ENCODE measurements at regions not wholly inside any gene's neighbourhood (a gene's known extent, or its start where the extent isn't known, plus 50 kb on each side); places are given as distances from the start of the nearest gene placed in this dataset.
"Not testable (repeated sequence)": the region's sequence is repeated elsewhere in the genome, so short reads cannot be mapped to it uniquely, and the experiment has no call there.

DNA sequence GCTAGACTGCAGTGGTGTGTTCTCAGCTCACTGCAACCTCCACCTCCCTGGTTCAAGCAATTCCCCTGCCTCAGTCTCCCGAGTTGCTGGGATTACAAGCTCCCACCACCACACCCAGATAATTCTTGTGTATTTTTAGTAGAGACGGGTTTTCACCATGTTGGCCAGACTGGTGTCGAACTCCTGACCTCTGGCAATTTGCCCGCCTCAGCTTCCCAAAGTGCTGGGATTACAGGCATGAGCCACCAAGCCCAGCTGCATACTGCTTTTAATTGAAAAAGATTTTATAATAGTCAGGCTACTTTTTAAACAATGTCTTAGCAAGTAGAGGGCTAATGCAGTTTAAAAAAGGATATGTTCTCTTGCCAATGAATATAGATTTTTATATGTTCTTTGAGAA lies 668.9 kb downstream of the SLC6A15 start:
- DNase-seq (ENCODE audit: low read depth) = no peak

DNA sequence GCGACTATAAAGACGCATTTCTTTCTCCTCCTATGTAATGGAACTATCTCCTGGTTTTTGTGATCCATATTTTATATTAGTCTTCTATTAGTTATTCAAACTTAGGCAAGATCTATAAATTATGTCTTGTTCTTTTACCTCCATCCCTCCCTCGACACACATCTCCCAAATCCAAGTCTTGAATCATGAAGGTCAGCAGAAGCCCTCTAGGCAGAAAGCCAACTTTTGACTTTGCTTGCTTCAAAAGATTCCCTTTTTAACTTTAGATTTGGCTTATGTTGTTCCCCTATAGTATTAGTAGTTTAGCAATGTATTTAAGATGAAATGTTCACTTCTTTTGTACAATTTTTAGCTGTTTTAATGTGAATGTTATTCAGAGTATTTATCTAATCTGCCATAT lies 689.8 kb downstream of the SLC6A15 start:
- DNase-seq (ENCODE audit: low read depth) = no peak

DNA sequence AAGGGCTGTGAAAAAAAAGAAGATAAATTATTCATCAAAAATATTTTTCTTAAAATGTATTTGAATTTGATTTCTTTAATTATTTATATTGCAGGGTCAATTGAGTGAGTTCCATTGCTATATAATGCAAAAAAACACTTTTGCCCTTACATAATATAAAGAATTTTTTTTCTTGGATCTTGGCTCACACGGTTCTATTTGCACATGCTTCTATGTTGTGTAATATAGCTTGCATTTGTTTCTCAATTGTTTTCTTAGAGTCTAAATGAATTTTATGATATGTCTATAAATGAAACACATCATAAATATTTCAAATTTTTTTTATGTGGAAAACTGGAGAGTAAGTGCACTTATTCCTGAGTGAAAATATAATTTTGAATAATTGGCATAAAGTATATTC lies 694.2 kb downstream of the SLC6A15 start:
- no peak for DNase-seq (ENCODE audit: low read depth)

DNA sequence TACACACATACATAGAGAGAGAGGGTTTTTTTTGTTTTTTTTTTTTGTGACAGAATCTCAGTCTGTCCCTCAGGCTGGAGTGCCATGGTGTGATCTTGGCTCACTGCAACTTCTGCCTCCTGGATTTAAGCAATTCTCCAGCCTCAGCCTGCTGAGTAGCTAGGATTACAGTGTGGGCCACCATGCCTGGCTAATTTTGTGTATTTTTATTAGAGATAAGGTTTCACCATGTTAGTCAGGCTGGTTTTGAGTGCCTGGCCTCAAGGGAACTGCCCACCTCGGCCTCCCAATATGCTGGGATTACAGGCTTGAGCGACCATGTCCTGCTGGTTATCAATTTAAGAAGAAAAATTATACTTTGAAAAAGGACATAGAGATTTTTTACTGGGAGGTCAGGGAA lies 710.6 kb downstream of the SLC6A15 start:
- no peak for DNase-seq (ENCODE audit: low read depth)

DNA sequence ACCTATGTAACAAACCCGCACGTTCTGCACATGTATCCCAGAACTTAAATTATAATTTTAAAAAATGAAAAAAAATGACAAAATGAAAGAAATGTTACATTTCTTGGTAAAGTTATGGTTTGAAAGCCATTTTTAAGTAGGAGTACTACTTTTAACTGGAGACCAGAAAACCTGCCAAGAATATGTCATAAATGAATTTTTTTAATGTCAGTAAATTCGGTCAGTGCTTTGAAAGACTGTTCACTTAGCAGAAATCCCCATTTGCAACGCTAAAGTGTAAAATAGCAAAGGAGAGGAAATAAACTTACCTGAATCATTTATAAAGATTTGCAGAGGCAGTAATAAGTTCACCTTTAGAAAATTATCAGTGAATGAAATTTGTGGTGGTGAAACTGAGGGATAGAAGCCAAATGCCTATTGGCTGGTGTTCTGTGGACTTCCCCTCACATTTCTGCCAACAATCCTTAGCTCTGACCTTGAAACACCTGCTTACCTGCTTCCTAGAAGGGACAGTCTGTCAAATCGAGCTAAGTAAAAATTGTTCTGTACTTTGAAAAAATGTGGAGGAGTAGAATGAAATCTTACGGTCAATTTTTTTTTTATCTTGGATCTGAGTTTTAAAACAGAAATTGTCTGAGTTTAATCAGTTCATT lies 714.2 kb downstream of the SLC6A15 start:
- DNase-seq (ENCODE audit: low read depth) = no peak

DNA sequence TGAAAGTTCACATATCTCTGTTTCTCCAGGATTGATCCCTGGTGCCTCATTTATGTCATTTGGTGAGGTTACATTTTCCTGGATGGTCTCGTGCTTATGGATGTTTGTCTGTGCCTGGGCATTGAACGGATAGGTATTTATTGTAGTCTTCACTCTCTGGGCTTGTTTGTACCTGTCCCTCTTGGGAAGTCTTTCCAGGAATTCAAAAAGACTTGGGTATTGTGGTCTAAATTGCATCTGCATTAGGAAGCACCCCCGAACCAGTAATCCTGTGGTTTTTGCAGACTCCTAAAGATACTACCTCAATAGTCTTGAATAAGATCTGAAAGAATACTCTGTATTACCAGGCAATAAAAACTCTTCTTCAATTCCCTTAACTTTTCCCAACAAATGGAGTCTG lies 720.8 kb downstream of the SLC6A15 start:
- no peak for DNase-seq (ENCODE audit: low read depth)

DNA sequence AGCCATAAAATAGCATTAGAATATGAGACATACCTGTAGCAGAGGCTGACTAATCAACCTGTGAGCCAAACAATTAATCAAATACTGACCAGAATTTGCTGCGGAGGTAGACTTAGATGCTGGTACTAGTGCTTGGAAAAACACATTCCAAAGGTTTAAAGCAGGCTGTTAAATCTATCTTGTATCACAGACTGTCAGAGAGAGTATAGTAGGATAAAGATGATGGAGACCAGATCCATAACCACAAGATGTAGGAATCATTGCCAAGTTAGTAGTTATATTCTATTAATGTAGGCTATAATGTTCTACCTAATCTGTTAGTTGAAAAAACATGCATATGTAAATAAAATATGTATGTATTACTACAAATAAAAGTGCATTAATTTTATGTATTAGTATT lies 726.2 kb downstream of the SLC6A15 start:
- DNase-seq (ENCODE audit: low read depth) = no peak

DNA sequence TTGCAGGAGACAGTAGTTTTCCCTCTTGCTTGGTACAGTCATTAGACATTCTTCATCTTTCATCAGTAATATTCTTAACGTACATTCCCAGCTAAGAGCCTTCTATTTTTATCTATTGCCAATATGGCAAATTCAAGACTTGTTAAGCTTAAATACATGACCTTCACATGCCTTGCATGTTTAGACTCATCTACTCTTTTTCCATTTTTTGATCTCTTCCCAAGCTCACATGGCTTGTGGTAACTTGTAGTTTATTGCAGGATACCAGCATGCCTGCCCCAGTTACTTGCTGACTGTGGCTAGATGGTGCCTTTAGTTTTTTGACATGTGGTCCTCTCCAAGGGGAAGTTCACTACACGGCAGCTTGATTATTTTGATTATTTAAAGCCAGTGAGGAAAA lies 729.0 kb downstream of the SLC6A15 start:
- no peak for DNase-seq (ENCODE audit: low read depth)

DNA sequence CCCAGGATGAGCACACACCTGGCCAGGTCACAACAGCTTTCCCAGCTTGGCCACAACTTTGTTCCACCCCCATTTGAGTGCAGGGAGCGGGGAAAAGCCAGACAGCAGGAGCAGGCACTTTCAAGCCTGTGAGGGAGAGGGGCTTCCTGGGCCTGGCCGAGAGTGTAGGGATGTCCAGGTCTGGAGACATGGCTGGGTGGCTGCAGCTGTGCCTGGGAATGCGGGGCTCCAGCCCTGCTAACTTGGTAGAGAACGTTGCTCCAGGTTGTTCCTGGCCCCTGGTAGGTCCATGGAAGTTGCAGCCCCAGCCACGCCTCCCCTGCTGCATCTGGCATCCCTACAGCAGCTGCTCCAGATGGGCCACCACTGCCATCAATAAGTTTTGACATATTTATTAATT lies 738.5 kb downstream of the SLC6A15 start:
- no peak for DNase-seq (ENCODE audit: low read depth)

DNA sequence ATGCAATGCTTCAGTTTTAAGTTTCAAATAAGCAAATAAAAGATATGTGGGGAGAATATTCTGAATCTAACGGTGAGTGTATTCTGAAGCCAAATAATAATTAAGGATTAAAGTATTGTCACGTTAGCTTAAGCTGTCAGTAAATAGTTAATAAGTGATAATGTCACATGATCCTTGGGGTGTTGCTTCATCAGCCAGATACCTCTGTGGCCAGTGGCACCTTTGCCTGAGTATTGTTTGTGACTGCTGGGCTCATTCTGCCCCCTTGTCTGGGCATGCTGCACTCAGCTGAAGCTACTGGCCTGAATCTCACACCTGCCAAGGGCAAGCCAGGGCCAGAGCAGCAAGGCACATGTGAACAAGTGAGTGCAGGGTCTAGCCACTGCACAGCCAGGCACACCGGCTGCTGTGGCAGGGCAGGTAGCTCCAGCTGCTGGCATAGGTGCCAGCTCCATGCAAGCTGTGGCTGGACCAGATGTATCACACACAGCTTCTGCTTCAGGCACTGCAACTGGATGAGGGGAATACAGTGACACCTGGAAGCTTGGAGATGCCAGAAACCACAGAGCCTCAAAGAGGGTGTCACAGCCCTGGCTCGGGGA lies 739.7 kb downstream of the SLC6A15 start:
- no peak for DNase-seq (ENCODE audit: low read depth)

DNA sequence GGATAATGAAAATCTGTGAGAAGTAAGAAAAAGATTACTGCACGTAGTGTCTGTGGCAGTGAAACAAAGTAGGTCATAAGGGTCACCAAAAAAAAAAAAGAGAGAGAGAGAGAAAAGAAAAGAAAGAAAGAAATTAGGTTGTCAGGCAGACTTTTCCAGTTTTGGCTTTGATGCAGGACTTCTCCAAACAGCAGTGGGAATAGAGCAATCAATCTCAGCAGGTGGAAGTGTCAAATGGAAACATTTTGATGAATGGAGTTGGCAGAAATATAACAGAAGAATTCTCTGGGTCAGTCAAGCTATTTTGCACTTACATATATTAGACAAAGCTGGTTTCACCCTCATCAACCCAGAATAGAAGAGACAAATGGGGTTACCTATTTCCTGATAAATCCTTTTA lies 745.8 kb downstream of the SLC6A15 start:
- DNase-seq (ENCODE audit: low read depth) = no peak

DNA sequence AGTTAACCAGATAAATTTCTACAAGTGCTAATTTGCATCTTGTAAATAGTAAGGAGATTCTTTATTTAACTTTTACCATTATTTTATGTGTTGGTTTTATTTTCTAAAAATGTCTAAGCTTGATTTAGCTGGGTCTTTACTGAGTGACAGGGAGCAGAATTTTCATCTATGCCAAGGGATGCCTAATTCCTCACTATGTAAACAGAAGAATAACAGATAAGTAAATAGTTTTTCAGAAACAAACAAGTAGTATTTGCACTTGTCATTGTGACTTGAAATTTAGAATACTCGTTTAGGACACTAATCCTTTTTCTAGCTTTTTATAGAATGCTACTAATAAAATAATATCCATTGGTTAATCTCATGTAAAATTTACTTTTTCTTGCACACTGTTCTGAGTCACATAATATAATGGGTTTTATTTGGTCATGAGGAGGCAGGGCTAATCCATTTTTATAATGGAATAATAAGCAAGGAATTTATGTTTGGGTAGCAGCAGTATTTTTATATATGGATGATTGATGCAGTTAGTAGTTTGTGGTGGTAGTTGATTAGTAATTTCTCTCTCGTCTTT lies 746.5 kb downstream of the SLC6A15 start:
- no peak for DNase-seq (ENCODE audit: low read depth)

DNA sequence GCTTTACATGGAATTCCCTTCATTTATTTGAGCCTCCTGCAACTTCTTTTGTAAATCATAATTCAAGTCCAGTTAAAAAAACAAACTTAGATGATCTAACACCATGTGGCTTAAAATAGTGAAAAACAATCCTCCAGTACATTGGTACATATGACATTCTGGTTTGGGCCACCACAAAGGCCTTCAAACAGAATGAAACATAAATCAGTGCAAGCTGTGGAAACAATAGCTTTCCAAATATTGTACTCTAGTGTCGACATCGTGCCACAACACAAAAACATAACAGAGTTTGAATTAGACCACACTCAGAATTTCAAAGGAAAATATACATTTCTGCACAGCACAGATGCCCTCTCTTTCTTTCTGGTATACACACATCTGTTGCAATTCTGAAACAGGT lies 751.3 kb downstream of the SLC6A15 start:
- no peak for DNase-seq (ENCODE audit: low read depth)

DNA sequence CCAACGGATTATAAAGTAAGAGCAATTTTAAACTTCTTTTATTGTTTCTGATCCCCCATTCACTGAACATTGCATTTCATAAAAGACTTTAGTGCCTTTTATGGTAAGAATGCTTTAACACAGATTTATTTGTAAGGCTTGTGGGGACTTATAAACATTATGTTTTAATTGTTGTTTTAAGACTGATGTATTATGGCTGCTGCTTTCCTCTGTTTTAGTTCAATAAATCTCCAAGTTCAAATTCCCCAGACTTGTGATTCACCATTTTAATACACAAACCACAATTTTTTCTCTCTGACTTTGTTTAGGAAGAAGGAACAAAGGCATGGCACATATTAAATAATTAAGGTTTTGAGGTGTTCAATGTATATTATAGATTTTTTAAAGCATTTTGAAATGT lies 753.3 kb downstream of the SLC6A15 start:
- no peak for DNase-seq (ENCODE audit: low read depth)

DNA sequence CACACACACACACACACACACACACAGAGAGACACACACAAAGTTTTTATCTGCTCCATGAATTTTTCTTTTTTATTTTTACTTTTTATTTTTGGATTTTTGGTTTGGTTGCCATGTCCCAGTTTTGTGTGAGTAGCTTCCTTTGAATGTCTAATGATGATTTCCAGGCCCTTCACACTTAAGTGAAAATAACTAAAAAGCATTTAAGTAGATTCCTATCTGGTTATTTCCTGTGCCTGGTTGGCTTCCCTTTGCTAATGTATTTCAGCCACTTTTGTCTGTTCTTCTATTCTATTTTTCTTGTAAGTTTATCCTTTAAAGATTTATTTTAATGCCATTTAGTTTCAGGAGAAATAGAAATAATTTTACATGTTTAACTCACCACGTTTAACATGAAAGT lies 755.4 kb downstream of the SLC6A15 start:
- DNase-seq (ENCODE audit: low read depth) = no peak

DNA sequence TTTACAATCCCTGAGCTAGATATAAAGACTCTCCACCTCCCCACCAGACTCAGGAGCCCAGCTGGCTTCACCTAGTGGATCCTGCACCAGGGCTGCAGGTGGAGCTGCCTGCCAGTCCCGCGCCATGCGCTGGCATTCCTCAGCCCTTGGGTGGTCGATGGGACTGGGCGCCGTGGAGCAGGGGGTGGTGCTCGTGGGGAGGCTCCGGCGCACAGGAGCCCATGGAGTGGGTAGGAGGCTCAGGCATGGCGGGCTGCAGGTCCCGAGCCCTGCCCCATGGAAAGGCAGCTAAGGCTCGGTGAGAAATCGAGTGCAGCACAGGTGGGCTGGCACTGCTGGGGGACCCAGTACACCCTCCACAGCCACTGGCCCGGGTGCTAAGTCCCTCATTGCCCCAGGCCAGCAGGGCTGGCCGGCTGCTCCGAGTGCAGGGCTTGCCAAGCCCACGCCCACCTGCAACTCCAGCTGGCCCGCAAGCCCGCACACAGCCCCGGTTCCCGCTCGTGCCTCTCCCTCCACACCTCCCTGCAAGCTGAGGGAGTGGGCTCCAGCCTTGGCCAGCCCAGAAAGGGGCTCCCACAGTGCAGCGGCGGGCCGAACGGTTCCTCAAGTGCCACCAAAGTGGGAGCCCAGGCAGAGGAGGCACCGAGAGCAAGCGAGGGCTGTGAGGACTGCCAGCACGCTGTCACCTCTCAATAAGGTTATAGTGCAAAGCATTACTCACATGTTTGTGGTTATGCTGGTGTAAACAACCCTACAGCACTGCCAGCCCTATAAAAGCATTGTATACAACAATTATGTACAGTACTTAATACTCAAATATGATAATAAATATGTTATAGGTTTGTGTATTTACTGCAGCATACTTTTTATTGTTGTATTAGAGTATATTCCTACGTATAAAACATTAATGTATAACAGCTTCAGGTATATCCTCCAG lies 757.3 kb downstream of the SLC6A15 start:
- DNase-seq (ENCODE audit: low read depth) = not testable (repeated sequence)

DNA sequence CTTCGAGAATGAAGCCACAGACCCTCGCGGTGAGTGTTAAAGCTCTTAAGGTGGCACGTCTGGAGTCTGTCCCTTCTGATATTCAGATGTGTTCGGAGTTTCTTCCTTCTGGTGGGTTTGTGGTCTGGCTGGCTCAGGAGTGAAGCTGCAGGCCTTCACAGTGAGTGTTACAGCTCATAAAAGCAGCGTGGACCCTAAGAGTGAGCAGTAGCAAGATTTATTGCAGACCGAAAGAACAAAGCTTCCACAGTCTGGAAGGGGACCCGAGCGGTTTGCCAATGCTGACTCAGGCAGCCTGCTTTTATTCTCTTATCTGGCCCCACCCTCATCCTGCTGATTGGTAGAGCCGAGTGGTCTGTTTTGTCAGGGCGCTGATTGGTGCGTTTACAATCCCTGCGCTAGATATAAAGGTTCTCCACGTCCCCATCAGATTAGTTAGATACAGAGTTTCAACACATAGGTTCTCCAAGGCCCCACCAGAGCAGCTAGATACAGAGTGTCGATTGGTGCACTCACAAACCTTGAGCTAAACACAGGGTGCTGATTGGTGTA lies 758.1 kb downstream of the SLC6A15 start:
- not testable (repeated sequence) for DNase-seq (ENCODE audit: low read depth)

DNA sequence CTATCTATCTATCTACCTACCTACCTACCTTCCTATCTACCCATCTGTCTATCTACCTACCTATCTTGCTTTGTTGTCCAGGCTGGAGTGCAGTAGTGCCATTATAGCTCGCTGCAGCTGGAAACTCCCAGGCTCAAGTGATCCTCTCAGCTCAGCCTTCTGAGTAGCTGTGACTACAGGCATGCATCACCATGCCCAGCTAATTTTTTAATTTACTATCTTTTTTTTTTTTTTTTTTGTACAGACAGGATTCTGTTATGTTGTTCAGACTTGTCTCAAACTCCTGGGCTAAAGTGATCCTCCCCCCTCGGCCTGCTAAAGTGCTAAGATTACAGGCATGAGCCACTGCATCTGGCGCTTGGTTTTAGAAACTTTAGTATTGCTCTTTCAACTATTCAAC lies 762.4 kb downstream of the SLC6A15 start:
- DNase-seq (ENCODE audit: low read depth) = no peak

DNA sequence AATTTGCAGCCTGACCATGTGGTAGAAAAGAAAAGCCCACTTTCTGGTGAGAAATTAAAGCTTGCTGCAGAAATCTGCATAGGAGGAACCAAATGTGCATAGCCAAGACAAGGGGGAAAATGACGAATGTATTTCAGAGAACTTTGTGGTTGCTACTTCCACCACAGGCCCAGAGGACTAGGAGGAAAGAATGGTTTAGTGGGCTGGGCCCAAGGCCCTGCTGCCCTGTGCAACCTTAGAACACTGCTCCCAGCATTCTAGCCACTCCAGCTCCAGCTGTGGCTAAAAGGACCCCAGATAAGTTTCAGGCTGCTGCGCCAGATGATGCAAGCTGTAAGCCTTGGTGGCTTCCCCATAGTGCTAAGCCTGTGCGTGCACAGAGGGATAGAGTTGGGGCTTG lies 764.3 kb downstream of the SLC6A15 start:
- DNase-seq (ENCODE audit: low read depth) = no peak

DNA sequence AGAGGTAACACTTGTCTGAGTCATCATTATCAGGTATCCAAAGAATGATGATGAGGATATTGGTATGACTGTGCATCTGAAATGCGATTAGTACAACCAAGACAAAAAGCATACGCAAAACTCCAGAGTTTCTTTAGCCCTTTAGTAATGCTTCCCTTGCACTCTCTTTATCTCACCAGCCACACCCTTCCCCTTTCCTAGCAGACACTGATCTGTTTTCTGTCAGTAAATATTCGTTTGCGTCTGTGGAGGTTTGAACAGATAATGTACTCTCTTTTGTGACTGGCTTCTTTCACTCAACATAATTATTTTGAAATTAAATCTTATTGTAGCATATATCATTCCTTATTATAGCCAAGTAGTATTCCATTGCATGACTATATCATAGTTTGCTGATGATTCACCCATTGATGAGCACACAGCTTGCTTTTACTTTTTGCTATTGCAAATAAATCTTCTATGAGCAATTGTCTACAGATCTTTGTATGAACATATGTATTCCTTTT lies 775.7 kb downstream of the SLC6A15 start:
- no peak for DNase-seq (ENCODE audit: low read depth)

DNA sequence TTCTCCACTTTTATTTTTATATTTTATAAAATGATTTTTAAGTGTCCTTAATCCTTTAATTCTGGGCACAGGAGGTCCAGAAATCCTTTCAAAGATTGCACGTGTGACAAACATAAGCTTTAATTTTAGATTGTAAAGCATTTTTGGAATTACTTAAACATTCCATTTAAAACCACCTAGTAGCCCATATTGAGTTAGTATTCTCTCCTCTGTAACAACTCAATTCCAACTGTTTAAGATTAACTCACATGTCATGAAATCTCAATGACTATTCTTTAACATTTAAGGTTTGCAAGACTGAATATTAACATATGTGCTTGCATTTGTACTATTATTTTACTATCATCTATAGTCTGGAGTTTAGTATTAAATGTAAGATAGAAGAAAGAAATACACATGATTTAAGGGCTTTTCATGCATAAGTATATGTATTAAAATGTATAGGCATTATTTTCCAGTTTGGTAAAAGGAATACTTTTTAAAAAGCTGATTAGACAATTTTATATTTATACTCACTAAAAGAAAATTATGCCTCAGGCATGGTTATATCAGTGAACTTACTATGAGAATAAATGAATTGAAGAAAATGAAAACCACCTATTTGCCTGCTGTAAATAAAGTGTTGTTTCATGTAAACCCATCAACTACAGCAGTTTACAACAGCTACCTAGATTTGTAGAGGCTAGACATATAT lies 776.9 kb downstream of the SLC6A15 start:
- DNase-seq (ENCODE audit: low read depth) = no peak

Data from GM04504 (cell line).